Keratinocyte (primary cell): ENCODE measurements at regions not wholly inside any gene's neighbourhood (a gene's known extent, or its start where the extent isn't known, plus 50 kb on each side); places are given as distances from the start of the nearest gene placed in this dataset.

Source experiments
- DNase-seq: peaks from one replicate; pipeline ENCODE4 v3.0.0-alpha.2; 2011; ENCODE audit warnings: low read depth, missing footprints, low spot score
- FAIRE-seq: peaks from 2 replicates; lab custom pipeline; 2011; peaks lifted over from hg19 to GRCh38; lab: Jason Lieb, UNC
- H2AFZ ChIP-seq: 2 replicates; pipeline ENCODE4 v1.6.0; 2012; ENCODE audit warnings: low read length, control low read depth, inconsistent platforms; ENCODE audit not compliant: control insufficient read depth
- H3K27ac ChIP-seq: 2 replicates; pipeline ENCODE4 v1.5.1; 2011; ENCODE audit warnings: low read length; ENCODE audit not compliant: control insufficient read depth, insufficient read depth
- H3K27me3 ChIP-seq: 3 replicates; pipeline ENCODE4 v1.6.0; 2011; ENCODE audit warnings: low read length; ENCODE audit not compliant: control insufficient read depth, insufficient read depth; ENCODE audit errors: extremely low read depth
- H3K36me3 ChIP-seq, 2 experiments: 2 replicates in 1 of 2; 3 replicates in 1 of 2; pipeline ENCODE4 v1.5.1; 2011; ENCODE audit warnings: low read length in 2 of 2, mild to moderate bottlenecking in 1 of 2; ENCODE audit not compliant: control insufficient read depth in 2 of 2, insufficient read depth in 2 of 2; ENCODE audit errors: extremely low read depth in 1 of 2
- H3K4me1 ChIP-seq: 3 replicates; pipeline ENCODE4 v1.5.1; 2011; ENCODE audit warnings: low read length; ENCODE audit not compliant: control insufficient read depth, insufficient read depth; ENCODE audit errors: extremely low read depth
- H3K4me2 ChIP-seq: 3 replicates; pipeline ENCODE4 v1.6.0; 2011; ENCODE audit warnings: low read depth, low read length; ENCODE audit not compliant: control insufficient read depth, insufficient read depth; ENCODE audit errors: extremely low read depth
- H3K4me3 ChIP-seq, 3 experiments: fragments of 200-600 bp in 1 of 3; sonication (generic) in 1 of 3; 2 replicates in 2 of 3; 3 replicates in 1 of 3; pipeline ENCODE4 v1.5.1; 2011 to 2016; ENCODE audit warnings: low read length in 3 of 3, mild to moderate bottlenecking in 3 of 3, control low read depth in 2 of 3, inconsistent platforms in 1 of 3, low read depth in 1 of 3, mixed read lengths in 1 of 3, mixed run types in 1 of 3, moderate library complexity in 1 of 3; ENCODE audit not compliant: control insufficient read depth in 2 of 3, insufficient read depth in 2 of 3; ENCODE audit errors: extremely low read depth in 1 of 3
- H3K79me2 ChIP-seq: 2 replicates; pipeline ENCODE4 v1.6.0; 2012; ENCODE audit warnings: low read length; ENCODE audit not compliant: control insufficient read depth, insufficient read depth
- H3K9ac ChIP-seq: 3 replicates; pipeline ENCODE4 v1.6.0; 2011; ENCODE audit warnings: low read length; ENCODE audit not compliant: control insufficient read depth, insufficient read depth; ENCODE audit errors: extremely low read depth
- H3K9me1 ChIP-seq: 3 replicates; pipeline ENCODE4 v1.6.0; 2011; ENCODE audit warnings: low read length; ENCODE audit not compliant: control insufficient read depth, insufficient read depth; ENCODE audit errors: extremely low read depth
- H3K9me3 ChIP-seq: 2 replicates; pipeline ENCODE4 v1.5.1; 2012; ENCODE audit warnings: low read depth, low read length; ENCODE audit not compliant: control insufficient read depth
- H4K20me1 ChIP-seq: 3 replicates; pipeline ENCODE4 v1.6.0; 2011; ENCODE audit warnings: low read length; ENCODE audit not compliant: control insufficient read depth, insufficient read depth; ENCODE audit errors: extremely low read depth
- CTCF ChIP-seq, 3 experiments: IDR thresholded peaks in 1 of 3; conservative IDR thresholded peaks in 1 of 3; optimal IDR thresholded peaks in 1 of 3; 2 replicates in 2 of 3; 3 replicates in 1 of 3; pipeline versions ENCODE3 to v1.5.1; 2011; ENCODE audit warnings: low read length in 3 of 3, mild to moderate bottlenecking in 3 of 3, moderate library complexity in 2 of 3, control low read depth in 1 of 3, inconsistent platforms in 1 of 3; ENCODE audit not compliant: insufficient read depth in 2 of 3; ENCODE audit errors: extremely low read depth in 1 of 3
- EZH2 ChIP-seq: IDR thresholded peaks from one replicate; pipeline ENCODE4 v1.6.1; 2012; ENCODE audit warnings: inconsistent platforms, mild to moderate bottlenecking, low read length, moderate library complexity
- dilution Hi-C: fragments of 300-500 bp; cut with MboI; formaldehyde crosslinking; loops from one replicate; pipeline ENCODE4 v1.7.0; 2020; ENCODE audit warnings: low sequenced_read_pairs; ENCODE audit not compliant: extremely low pct_ligation_motif_present

- TF ChIP-seq EZH2 = no peak
- no peak for TF ChIP-seq CTCF (optimal IDR thresholded peaks at IDR 0.05 in 1 of 3, IDR thresholded peaks at IDR 0.05 in 1 of 3, conservative IDR thresholded peaks at IDR 0.05 in 1 of 3; ENCODE audit: extremely low read depth in 1 of 3, insufficient read depth in 2 of 3, low read length in 3 of 3)
- no peak overlapping the region for H3K27ac ChIP-seq
- no peak overlapping the region for H3K9ac ChIP-seq
- H3K27me3 ChIP-seq = no peaks in the 10 kb centered on the region
- H3K4me1 ChIP-seq = peaks cover 4% of the 10 kb centered on the region
- H3K36me3 ChIP-seq = no peaks in the 10 kb centered on the region
- no peaks in the 10 kb centered on the region for H3K9me1 ChIP-seq
- H3K79me2 ChIP-seq = no peaks in the 10 kb centered on the region
- H2AFZ ChIP-seq = no peak overlapping the region
- dilution Hi-C loops = no loop called here
- FAIRE-seq (no peak), DNase-seq (no peak)
- H3K9me3 ChIP-seq = no peaks in the 10 kb centered on the region
- no peak overlapping the region for H3K4me2 ChIP-seq
- H4K20me1 ChIP-seq = no peaks in the 10 kb centered on the region
- H3K4me3 ChIP-seq = no peak overlapping the region
Measured at GRCh38 chr2:222771832-222772231, 89.0 kb upstream of the ACSL3 start.

- Histone ChIP-seq H3K4me2 (no peak overlapping the region), H3K4me3 (no peak overlapping the region), H3K36me3 (no peaks in the 10 kb centered on the region), H2AFZ (no peak overlapping the region), H4K20me1 (no peaks in the 10 kb centered on the region), H3K27me3 (no peaks in the 10 kb centered on the region), H3K27ac (no peak overlapping the region), H3K79me2 (no peaks in the 10 kb centered on the region), H3K4me1 (peaks cover 4% of the 10 kb centered on the region), H3K9ac (no peak overlapping the region), H3K9me3 (no peaks in the 10 kb centered on the region), H3K9me1 (no peaks in the 10 kb centered on the region)
- TF ChIP-seq CTCF (optimal IDR thresholded peaks at IDR 0.05 in 1 of 3, IDR thresholded peaks at IDR 0.05 in 1 of 3, conservative IDR thresholded peaks at IDR 0.05 in 1 of 3; ENCODE audit: extremely low read depth in 1 of 3, insufficient read depth in 2 of 3, low read length in 3 of 3) = no peak
- TF ChIP-seq EZH2 = no peak
- FAIRE-seq (peak; percentile 65), DNase-seq (no peak)
- dilution Hi-C loops = no loop called here
Measured at GRCh38 chr2:222774941-222775340, 85.9 kb upstream of the ACSL3 start.
